B cell (primary cell): ENCODE measurements at regions not wholly inside any gene's neighbourhood (a gene's known extent, or its start where the extent isn't known, plus 50 kb on each side); places are given as distances from the start of the nearest gene placed in this dataset.
"Not testable (repeated sequence)": the region's sequence is repeated elsewhere in the genome, so short reads cannot be mapped to it uniquely, and the experiment has no call there.

Source experiments
- ATAC-seq: fragments of 200-7000 bp; cut with Tn5 transposase; one replicate; pipeline ENCODE4 v1.10.0; 2021; ENCODE audit warnings: low read depth, mild to moderate bottlenecking, moderate number of reproducible peaks, moderate library complexity
- CTCF ChIA-PET: fragments of 350-600 bp; sonication (Branson Sonifier 250); formaldehyde crosslinking; loops from one replicate; lab custom pipeline; 2021; ENCODE audit warnings: antibody characterized with exemption, inconsistent platforms; lab: Charles Lee
- POLR2A ChIA-PET: fragments of 350-600 bp; sonication (Branson Sonifier 250); formaldehyde crosslinking; loops from one replicate; lab custom pipeline; 2021; ENCODE audit warnings: antibody characterized with exemption; lab: Charles Lee
- DNase-seq: peaks from one replicate; pipeline ENCODE4 v3.0.0; 2013
- H2AFZ ChIP-seq: 2 replicates; pipeline ENCODE4 v1.6.1; 2012; ENCODE audit warnings: mild to moderate bottlenecking, low read depth, low read length; ENCODE audit not compliant: insufficient read depth, poor library complexity, severe bottlenecking
- H3K27ac ChIP-seq, 2 donors: 1 replicate in 1 of 2; 2 replicates in 1 of 2; pipeline ENCODE4 v1.5.1; 2012 to 2013; ENCODE audit warnings: low read length in 2 of 2, mild to moderate bottlenecking in 2 of 2, moderate library complexity in 1 of 2
- H3K27me3 ChIP-seq, 4 experiments: fragments of 200-600 bp in 1 of 4; sonication (generic) in 1 of 4; replicated peaks in 1 of 4; 1 replicate in 2 of 4; 2 replicates in 2 of 4; pipeline versions ENCODE4 v1.6.1 to v1.7.0; 2013 to 2016; ENCODE audit warnings: low read length in 3 of 4, mild to moderate bottlenecking in 2 of 4, mixed read lengths in 1 of 4, moderate library complexity in 1 of 4; ENCODE audit not compliant: insufficient read depth in 4 of 4, control insufficient read depth in 3 of 4; ENCODE audit errors: control extremely low read depth in 1 of 4
- H3K36me3 ChIP-seq, 2 experiments: replicated peaks in 1 of 2; 1 replicate in 1 of 2; 2 replicates in 1 of 2; pipeline versions ENCODE4 v1.6.1 to v1.7.1; 2013; ENCODE audit warnings: low read length in 1 of 2; ENCODE audit not compliant: insufficient read depth in 2 of 2, control insufficient read depth in 1 of 2; ENCODE audit errors: control extremely low read depth in 1 of 2, extremely low read depth in 1 of 2
- H3K4me1 ChIP-seq, 2 donors: fragments of 200-600 bp in 1 of 2; sonication (generic) in 1 of 2; 1 replicate in 1 of 2; 2 replicates in 1 of 2; pipeline versions ENCODE4 v1.5.1 to v1.6.1; 2013 to 2017; ENCODE audit warnings: low read length in 2 of 2; ENCODE audit not compliant: control insufficient read depth in 2 of 2, insufficient read depth in 2 of 2
- H3K4me2 ChIP-seq: replicated peaks from 2 replicates; pipeline ENCODE3; 2012; ENCODE audit warnings: mild to moderate bottlenecking, low read depth, low read length; ENCODE audit not compliant: poor library complexity, severe bottlenecking
- H3K4me3 ChIP-seq, 5 experiments: fragments of 200-600 bp in 1 of 5; sonication (generic) in 1 of 5; 1 replicate in 3 of 5; 2 replicates in 2 of 5; pipeline versions ENCODE4 v1.5.1 to v1.7.0; 2011 to 2016; ENCODE audit warnings: low read length in 4 of 5, mild to moderate bottlenecking in 4 of 5, low read depth in 2 of 5, control low read depth in 1 of 5, moderate library complexity in 1 of 5; ENCODE audit not compliant: insufficient read depth in 1 of 5; ENCODE audit errors: control extremely low read depth in 1 of 5, extremely low read depth in 1 of 5
- H3K79me2 ChIP-seq: fragments of 200-600 bp; sonication (generic); one replicate; pipeline ENCODE4 v1.6.0; 2016; ENCODE audit warnings: low read length; ENCODE audit not compliant: control insufficient read depth, insufficient read depth
- H3K9ac ChIP-seq: fragments of 200-600 bp; sonication (generic); 2 replicates; pipeline ENCODE4 v1.6.1; 2017; ENCODE audit warnings: mild to moderate bottlenecking, low read length, moderate library complexity
- H3K9me3 ChIP-seq, 3 donors: one replicate each; pipeline versions ENCODE4 v1.6.1 to v1.7.1; 2013; ENCODE audit warnings: low read length in 2 of 3; ENCODE audit not compliant: control insufficient read depth in 2 of 3, insufficient read depth in 1 of 3; ENCODE audit errors: control extremely low read depth in 1 of 3
- H4K20me1 ChIP-seq: 2 replicates; pipeline ENCODE4 v1.6.0; 2012; ENCODE audit warnings: mild to moderate bottlenecking, low read length; ENCODE audit not compliant: insufficient read depth, control insufficient read depth, poor library complexity, severe bottlenecking
- H3K27ac Mint-ChIP-seq: one replicate; pipeline ENCODE4 v1.8.0; 2021; ENCODE audit warnings: mixed read lengths
- H3K27me3 Mint-ChIP-seq: one replicate; pipeline ENCODE4 v1.8.0; 2021; ENCODE audit warnings: mixed read lengths
- H3K4me1 Mint-ChIP-seq: one replicate; pipeline ENCODE4 v1.8.0; 2021; ENCODE audit warnings: mixed read lengths
- H3K4me3 Mint-ChIP-seq: one replicate; pipeline ENCODE4 v1.8.0; 2021; ENCODE audit warnings: mixed read lengths
- H3K9me3 Mint-ChIP-seq: one replicate; pipeline ENCODE4 v1.8.0; 2022; ENCODE audit warnings: mixed read lengths; ENCODE audit not compliant: insufficient read depth
- EZH2 ChIP-seq: IDR thresholded peaks from 2 replicates; pipeline ENCODE4 v1.6.1; 2012; ENCODE audit warnings: borderline replicate concordance, low read depth, mild to moderate bottlenecking, moderate library complexity, low read length; ENCODE audit not compliant: insufficient read depth, poor library complexity, severe bottlenecking
- WGBS: methylation state at CpG from one replicate; pipeline ENCODE4 v1.1.5; 2013; ENCODE audit warnings: missing lambda C conversion rate; ENCODE audit not compliant: insufficient coverage; 5-methylcytosine and 5-hydroxymethylcytosine counted together
- intact Hi-C: fragments of 100-400 bp; cut with micrococcal nuclease; formaldehyde crosslinking; loops from one replicate; pipeline ENCODE4 v1.10.0; 2022
- TF ChIP-seq, protein P1 (sequence below): fragments of 200-600 bp; IDR thresholded peaks from one replicate; pipeline ENCODE4 v1.8.0; 2022; ENCODE audit warnings: antibody characterized with exemption, mild to moderate bottlenecking

DNA sequence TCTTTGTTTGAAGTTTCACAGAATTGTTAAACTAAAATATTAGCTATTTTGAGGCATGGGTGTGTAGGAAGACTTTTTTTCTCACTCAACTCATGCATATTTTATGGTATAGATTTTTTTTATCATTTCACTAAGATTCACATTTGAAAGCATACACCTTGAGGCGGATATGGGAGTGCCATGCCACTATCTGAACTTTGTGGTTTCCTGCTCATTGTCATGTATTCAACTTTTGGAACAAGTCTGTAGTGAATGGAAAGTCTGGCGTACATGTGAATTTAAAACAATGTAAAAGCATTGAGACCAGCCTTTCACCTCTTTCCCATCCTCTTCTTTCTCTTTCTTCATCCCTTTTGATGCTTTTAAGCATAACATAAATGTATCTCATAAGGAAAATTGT is 147.9 kb downstream of the TPBG start:
- Histone ChIP-seq H2AFZ (no peak overlapping the region), H3K36me3 (no peaks in the 10 kb centered on the region), H3K9ac (no peak overlapping the region), H3K4me2 (no peak overlapping the region), H3K27ac (no peak overlapping the region), H4K20me1 (no peaks in the 10 kb centered on the region), H3K4me1 (no peaks in the 10 kb centered on the region), H3K9me3 (peaks cover 0 to 8% (median 0%) of the 10 kb centered on the region in 3 donors), H3K79me2 (no peaks in the 10 kb centered on the region), H3K4me3 (no peak overlapping the region), H3K27me3 (no peaks in the 10 kb centered on the region)
- no CpG with 5 or more reads among the region's 2 CpGs for WGBS
- Mint-ChIP-seq H3K9me3 (no peaks in the 10 kb centered on the region), H3K27me3 (no peaks in the 10 kb centered on the region), H3K4me1 (no peaks in the 10 kb centered on the region), H3K4me3 (no peak overlapping the region), H3K27ac (no peak overlapping the region)
- no peak for DNase-seq
- ChIA-PET POLR2A (no interaction called here), CTCF (no interaction called here)
- no peak for ATAC-seq
- intact Hi-C loops, result no loop called here
- TF ChIP-seq EZH2, result no peak
- TF ChIP-seq, protein P1, sequence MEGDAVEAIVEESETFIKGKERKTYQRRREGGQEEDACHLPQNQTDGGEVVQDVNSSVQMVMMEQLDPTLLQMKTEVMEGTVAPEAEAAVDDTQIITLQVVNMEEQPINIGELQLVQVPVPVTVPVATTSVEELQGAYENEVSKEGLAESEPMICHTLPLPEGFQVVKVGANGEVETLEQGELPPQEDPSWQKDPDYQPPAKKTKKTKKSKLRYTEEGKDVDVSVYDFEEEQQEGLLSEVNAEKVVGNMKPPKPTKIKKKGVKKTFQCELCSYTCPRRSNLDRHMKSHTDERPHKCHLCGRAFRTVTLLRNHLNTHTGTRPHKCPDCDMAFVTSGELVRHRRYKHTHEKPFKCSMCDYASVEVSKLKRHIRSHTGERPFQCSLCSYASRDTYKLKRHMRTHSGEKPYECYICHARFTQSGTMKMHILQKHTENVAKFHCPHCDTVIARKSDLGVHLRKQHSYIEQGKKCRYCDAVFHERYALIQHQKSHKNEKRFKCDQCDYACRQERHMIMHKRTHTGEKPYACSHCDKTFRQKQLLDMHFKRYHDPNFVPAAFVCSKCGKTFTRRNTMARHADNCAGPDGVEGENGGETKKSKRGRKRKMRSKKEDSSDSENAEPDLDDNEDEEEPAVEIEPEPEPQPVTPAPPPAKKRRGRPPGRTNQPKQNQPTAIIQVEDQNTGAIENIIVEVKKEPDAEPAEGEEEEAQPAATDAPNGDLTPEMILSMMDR, result no peak

DNA sequence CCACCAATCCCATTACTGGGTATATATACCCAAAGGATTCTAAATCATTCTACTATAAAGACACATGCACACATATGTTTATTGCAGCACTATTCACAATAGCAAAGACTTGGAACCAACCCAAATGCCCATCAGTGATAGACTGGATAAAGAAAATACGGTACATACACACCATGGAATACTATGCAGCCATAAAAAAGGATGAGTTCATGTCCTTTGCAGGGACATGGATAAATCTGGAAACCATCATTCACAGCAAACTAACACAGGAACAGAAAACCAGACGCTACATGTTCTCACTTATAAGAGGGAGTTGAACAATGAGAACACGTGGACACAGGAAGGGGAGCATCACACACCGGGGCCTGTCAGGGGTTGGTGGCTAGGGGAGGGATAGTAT is 154.3 kb downstream of the TPBG start:
- H3K9me3 Mint-ChIP-seq, H3K4me3 Mint-ChIP-seq, H3K27me3 Mint-ChIP-seq, CTCF ChIA-PET, H3K27ac Mint-ChIP-seq, H3K79me2 ChIP-seq, H2AFZ ChIP-seq, H3K36me3 ChIP-seq, H3K9me3 ChIP-seq, H3K9ac ChIP-seq, H3K4me1 Mint-ChIP-seq, H3K4me3 ChIP-seq, POLR2A ChIA-PET, H3K27ac ChIP-seq, DNase-seq, intact Hi-C loops, H3K27me3 ChIP-seq, ATAC-seq, H4K20me1 ChIP-seq, H3K4me2 ChIP-seq, H3K4me1 ChIP-seq: not testable (repeated sequence)
- WGBS, result no CpG with 5 or more reads among the region's 4 CpGs
